Heart right ventricle (tissue), 16 donors: ENCODE measurements at regions not wholly inside any gene's neighbourhood (a gene's known extent, or its start where the extent isn't known, plus 50 kb on each side); places are given as distances from the start of the nearest gene placed in this dataset.

ENCODE experiments used
- ATAC-seq, 8 donors: fragments of 200-7000 bp; cut with Tn5 transposase; one replicate each; pipeline ENCODE4 v1.9.1; 2020; ENCODE audit warnings: mild to moderate bottlenecking in 8 of 8, moderate library complexity in 8 of 8, moderate number of reproducible peaks in 1 of 8
- DNase-seq, 2 donors: peaks; one replicate each; pipeline ENCODE4 v3.0.0-alpha.2; 2020
- H3K27ac ChIP-seq, 10 donors: fragments of 200-600 bp; sonication (generic) in 2 of 10; one replicate each; pipeline versions ENCODE4 v1.5.0 to v1.8.0; 2020 to 2022; ENCODE audit warnings: mild to moderate bottlenecking in 3 of 10
- H3K27me3 ChIP-seq, 7 donors: fragments of 200-600 bp; one replicate each; pipeline ENCODE4 v1.8.0; 2021 to 2022; ENCODE audit warnings: mild to moderate bottlenecking in 2 of 7
- H3K36me3 ChIP-seq, 9 donors: fragments of 200-600 bp; sonication (generic) in 1 of 9; one replicate each; pipeline versions ENCODE4 v1.5.0 to v1.8.0; 2020 to 2022; ENCODE audit warnings: mild to moderate bottlenecking in 2 of 9
- H3K4me1 ChIP-seq, 9 donors: fragments of 200-600 bp; sonication (generic) in 1 of 9; one replicate each; pipeline versions ENCODE4 v1.5.0 to v1.8.0; 2020 to 2022; ENCODE audit warnings: mild to moderate bottlenecking in 4 of 9
- H3K4me3 ChIP-seq, 10 donors: fragments of 200-600 bp; sonication (generic) in 2 of 10; one replicate each; pipeline versions ENCODE4 v1.5.0 to v1.8.0; 2020 to 2022; ENCODE audit warnings: mild to moderate bottlenecking in 7 of 10, moderate library complexity in 2 of 10
- H3K9me3 ChIP-seq, 11 donors: fragments of 200-600 bp in 10 of 11; sonication (generic) in 2 of 11; one replicate each; pipeline versions ENCODE4 v1.5.0 to v1.8.0; 2013 to 2022; ENCODE audit warnings: mild to moderate bottlenecking in 2 of 11, control low read depth in 1 of 11, moderate library complexity in 1 of 11
- CTCF ChIP-seq, 9 donors: fragments of 200-600 bp; sonication (generic) in 2 of 9; IDR thresholded peaks; one replicate each; pipeline versions ENCODE4 v1.5.0 to v1.8.0; 2021 to 2022; ENCODE audit warnings: antibody characterized with exemption in 9 of 9, mild to moderate bottlenecking in 5 of 9, moderate library complexity in 1 of 9
- WGBS, 2 donors: extraction: QIAGEN DNeasy Blood & Tissue Kit; methylation state at CpG; one replicate each; pipeline ENCODE4 v1.1.7; 2013; ENCODE audit warnings: inconsistent platforms in 1 of 2; 5-methylcytosine and 5-hydroxymethylcytosine counted together
- intact Hi-C, 10 donors: fragments of 100-400 bp; cut with DNase I; formaldehyde crosslinking; loops; one replicate each; pipeline versions ENCODE4 v1.11.1 to v1.14.2; 2022
- donor health status: Arrhythmogenic right ventricular cardiomyopathy.
- donor health status: ischemic (EF 13 %, LVEDD 7.1; RV severe dilation, severe dysfunction).
- donor health status: healthy with polysubstance abuse.
- donor health status: DM: no; HTN: yes; CAD: no.
- donor health status: DM: no; HTN: no; CAD: no.
- donor health status: ischemic (EF 25% LVEDD 6.9; RV normal size, moderate dysfunction).
- donor health status: ischemic (EF 25% LVEDD 5.7; RV mildly dilated, moderate dysfunction).
- donor health status: healthy.
- donor health status: DM: yes; HTN: yes; CAD: no.
- donor health status: Ischemic cardiomyopathy.
- donor health status: ischemic (EF 35%, LVEDD 5.7; RV mildly dilated, moderate dysfunction).
- donor health status: nonischemic (EF 11% LVEDD 7.7; RV severe dilation, severe dysfunction).
- donor health status: DM: yes; HTN: yes; CAD: no.
- donor health status: PGD.
- donor health status: ischemic (EF 29% LVEDD 5.4; RV normal size, mild dysfunction).
- donor health status: nonischemic (EF 23%, LVEDD 6.1; RV moderate dilation, normal function).

- intact Hi-C loops = no loop called here
- no peaks in the 10 kb centered on the region for H3K9me3 ChIP-seq
- WGBS, 2 donors = 9 to 10% methylated on average over 4 of the region's 4 CpGs
- peak in 5 of 9 donors; percentile 8 to 40 (median 15) for TF ChIP-seq CTCF (IDR thresholded peaks at IDR 0.05)
- ATAC-seq (no peak), DNase-seq (no peak)
- H3K36me3 ChIP-seq = no peaks in the 10 kb centered on the region
- no peaks in the 10 kb centered on the region for H3K4me1 ChIP-seq
- H3K27ac ChIP-seq = no peak overlapping the region
- no peak overlapping the region for H3K4me3 ChIP-seq
- no peaks in the 10 kb centered on the region for H3K27me3 ChIP-seq
Observed at GRCh38 chr12:23055004-23055403, 430.0 kb downstream of the ETNK1 start.

DNA sequence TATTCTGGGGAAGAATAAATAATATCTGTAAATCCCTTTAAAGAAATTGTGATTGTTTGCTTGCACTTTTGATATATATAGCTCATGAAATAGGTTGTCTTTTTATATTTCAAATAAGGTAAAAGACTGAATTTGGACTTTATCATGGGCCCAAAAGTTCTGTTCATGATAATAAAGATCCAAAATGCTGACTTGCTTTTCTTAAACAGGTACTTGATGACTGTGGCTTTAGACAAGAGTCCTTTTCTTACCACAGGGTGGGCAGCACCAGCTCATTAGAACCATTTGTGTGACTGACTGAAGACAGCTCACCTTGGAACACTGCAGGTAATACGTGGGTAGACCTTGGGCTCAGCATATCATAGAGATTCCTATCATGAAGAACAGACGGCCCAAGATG, 432.6 kb downstream of the ETNK1 start:
- intact Hi-C loops = no loop called here
- TF ChIP-seq CTCF (IDR thresholded peaks at IDR 0.05) = no peak
- H3K27ac ChIP-seq = no peak overlapping the region
- H3K27me3 ChIP-seq = no peaks in the 10 kb centered on the region
- DNase-seq (no peak), ATAC-seq (no peak)
- H3K9me3 ChIP-seq = no peaks in the 10 kb centered on the region
- H3K36me3 ChIP-seq = no peaks in the 10 kb centered on the region
- no peaks in the 10 kb centered on the region for H3K4me1 ChIP-seq
- 36 to 55% methylated on average over 2 of the region's 2 CpGs for WGBS, 2 donors
- H3K4me3 ChIP-seq = no peak overlapping the region

GRCh38 chr12:23060161-23060560, 435.2 kb downstream of the ETNK1 start:
- Histone ChIP-seq H3K27me3 (no peaks in the 10 kb centered on the region), H3K27ac (no peak overlapping the region), H3K36me3 (no peaks in the 10 kb centered on the region), H3K9me3 (no peaks in the 10 kb centered on the region), H3K4me1 (no peaks in the 10 kb centered on the region), H3K4me3 (no peak overlapping the region)
- WGBS, 2 donors = 91 to 93% methylated on average over 3 of the region's 3 CpGs
- intact Hi-C loops = no loop called here
- TF ChIP-seq CTCF (IDR thresholded peaks at IDR 0.05) = no peak
- ATAC-seq (no peak), DNase-seq (no peak)

DNA sequence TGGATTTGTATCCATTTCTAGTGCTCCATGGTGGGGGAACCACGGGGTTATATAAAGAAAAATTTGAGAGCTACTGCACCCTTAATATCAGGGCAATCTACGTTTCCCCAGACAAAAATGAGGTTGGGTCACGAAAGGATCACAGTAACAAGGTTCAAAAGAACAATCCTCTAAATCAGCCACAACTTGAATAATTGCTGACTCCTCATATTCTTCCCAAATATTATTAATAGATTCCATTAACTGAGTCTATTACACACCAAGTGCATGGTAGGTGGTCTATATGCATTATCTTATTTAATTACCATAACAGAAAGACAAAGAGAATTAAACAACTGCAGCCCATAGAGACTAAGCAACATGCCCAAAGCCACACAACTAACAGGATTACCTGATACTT, 438.2 kb downstream of the ETNK1 start:
- DNase-seq = no peak
- H3K27ac ChIP-seq = no peak overlapping the region
- no peak for ATAC-seq
- TF ChIP-seq CTCF (IDR thresholded peaks at IDR 0.05) = no peak
- peaks cover 0 to 3% (median 0%) of the 10 kb centered on the region in 11 donors for H3K9me3 ChIP-seq
- no peaks in the 10 kb centered on the region for H3K36me3 ChIP-seq
- H3K27me3 ChIP-seq = no peaks in the 10 kb centered on the region
- no peak overlapping the region for H3K4me3 ChIP-seq
- intact Hi-C loops = no loop called here
- WGBS, 2 donors = 68 to 75% methylated on average over 3 of the region's 3 CpGs
- no peaks in the 10 kb centered on the region for H3K4me1 ChIP-seq

- no peak for ATAC-seq
- DNase-seq = no peak
- no peak for TF ChIP-seq CTCF (IDR thresholded peaks at IDR 0.05)
- Histone ChIP-seq H3K4me3 (no peak overlapping the region), H3K9me3 (peaks cover 0 to 3% (median 0%) of the 10 kb centered on the region in 11 donors), H3K36me3 (no peaks in the 10 kb centered on the region), H3K4me1 (no peaks in the 10 kb centered on the region), H3K27ac (no peak overlapping the region), H3K27me3 (no peaks in the 10 kb centered on the region)
- intact Hi-C loops = no loop called here
- WGBS, 2 donors = 94 to 95% methylated on average over 1 of the region's 1 CpG
Observed at GRCh38 chr12:23066095-23066494, 441.1 kb downstream of the ETNK1 start.
